ENCODE measurements at regions not wholly inside any gene's neighbourhood (a gene's known extent, or its start where the extent isn't known, plus 50 kb on each side); places are given as distances from the start of the nearest gene placed in this dataset.
A peak's percentile ranks its signal among the peaks of the same experiment; 100 is the strongest.

- TF ChIP-seq EP300 (IDR thresholded peaks at IDR 0.05) (no peak), POLR2AphosphoS5 (IDR thresholded peaks at IDR 0.05) (peak; percentile 42), POLR2A (IDR thresholded peaks at IDR 0.05) (no peak), CTCF (IDR thresholded peaks at IDR 0.05) (peak in 3 of 4 experiments; percentile 97 to 98 (median 97))
- WGBS, 2 donors (ENCODE audit: low coverage in 1 of 2), result 0% methylated on average over 14 of the region's 51 CpGs; no CpG with 5 or more reads in 1 of the 2 donors
- H3K27me3 ChIP-seq, result no peaks in the 10 kb centered on the region
- H3K4me3 ChIP-seq, result peak overlapping the region; percentile 39 to 65
- H3K27ac ChIP-seq, result peak overlapping the region; percentile 85 to 96 (median 90)
- ATAC-seq, result peak; percentile 65
- H3K9me3 ChIP-seq, result no peaks in the 10 kb centered on the region
- no peaks in the 10 kb centered on the region for H3K36me3 ChIP-seq
- H3K4me1 ChIP-seq, result peaks cover 0 to 51% (median 23%) of the 10 kb centered on the region in 3 donors
These were observed 59.0 kb upstream of the ACOT11 start for GRCh38 chr1:54488779-54489626.

GRCh38 chr1:54488065-54488750 is 59.8 kb upstream of the ACOT11 start:
- no peaks in the 10 kb centered on the region for H3K36me3 ChIP-seq
- WGBS, 2 donors (ENCODE audit: low coverage in 1 of 2), result 0 to 1% methylated on average over 14 to 15 of the region's 62 CpGs

GRCh38 chr1:54487571-54488050 is 60.4 kb upstream of the ACOT11 start:
- ATAC-seq, result no peak
- Histone ChIP-seq H3K36me3 (no peaks in the 10 kb centered on the region), H3K27ac (peak overlapping the region; percentile 55 to 96 (median 90)), H3K27me3 (no peaks in the 10 kb centered on the region), H3K4me3 (peak overlapping the region; percentile 7 to 65), H3K4me1 (peaks cover 0 to 51% (median 23%) of the 10 kb centered on the region in 3 donors), H3K9me3 (no peaks in the 10 kb centered on the region)
- 14 to 15% methylated on average over 4 to 15 of the region's 21 CpGs for WGBS, 2 donors (ENCODE audit: low coverage in 1 of 2)
- TF ChIP-seq EP300 (IDR thresholded peaks at IDR 0.05) (no peak), POLR2AphosphoS5 (IDR thresholded peaks at IDR 0.05) (no peak), CTCF (IDR thresholded peaks at IDR 0.05) (no peak), POLR2A (IDR thresholded peaks at IDR 0.05) (no peak)

More at GRCh38 chr1:54488065-54488750, 59.8 kb upstream of the ACOT11 start:
- Histone ChIP-seq H3K4me3 (peak overlapping the region; percentile 39 to 65), H3K27me3 (no peaks in the 10 kb centered on the region), H3K9me3 (no peaks in the 10 kb centered on the region), H3K4me1 (peaks cover 0 to 51% (median 23%) of the 10 kb centered on the region in 3 donors), H3K27ac (peak overlapping the region; percentile 85 to 96 (median 90))
- TF ChIP-seq POLR2A (IDR thresholded peaks at IDR 0.05) (peak; percentile 20 to 23), POLR2AphosphoS5 (IDR thresholded peaks at IDR 0.05) (peak; percentile 65), CTCF (IDR thresholded peaks at IDR 0.05) (peak in 3 of 4 experiments; percentile 34 to 38 (median 35)), EP300 (IDR thresholded peaks at IDR 0.05) (no peak)
- peak; percentile 92 for ATAC-seq

GRCh38 chr1:54486907-54487306 is 61.1 kb upstream of the ACOT11 start:
- Histone ChIP-seq H3K4me3 (peak overlapping the region in 1 of 2 donors; percentile 65), H3K9me3 (no peaks in the 10 kb centered on the region), H3K27ac (peak overlapping the region in 3 of 4 donors; percentile 26 to 92 (median 87)), H3K36me3 (no peaks in the 10 kb centered on the region), H3K27me3 (no peaks in the 10 kb centered on the region), H3K4me1 (peaks cover 0 to 51% (median 23%) of the 10 kb centered on the region in 3 donors)
- TF ChIP-seq CTCF (IDR thresholded peaks at IDR 0.05), result no peak
- no peak for TF ChIP-seq EP300 (IDR thresholded peaks at IDR 0.05)
- TF ChIP-seq POLR2AphosphoS5 (IDR thresholded peaks at IDR 0.05), result no peak
- ATAC-seq, result no peak
- 52 to 80% methylated on average over 4 to 6 of the region's 8 CpGs for WGBS, 2 donors (ENCODE audit: low coverage in 1 of 2)
